Activated T-cell treated with anti-CD3 and anti-CD28 coated beads, Interleukin-2, amount 50 U/mL, for 4 hours (primary cell): ENCODE measurements at regions not wholly inside any gene's neighbourhood (a gene's known extent, or its start where the extent isn't known, plus 50 kb on each side); places are given as distances from the start of the nearest gene placed in this dataset.

Experiments
- ATAC-seq, 2 donors: fragments of 200-7000 bp; cut with Tn5 transposase; one replicate each; pipeline ENCODE4 v1.10.0; 2021
- DNase-seq: peaks from one replicate; pipeline ENCODE4 v3.0.0-alpha.2; 2020
- H3K27me3 Mint-ChIP-seq: one replicate; pipeline ENCODE4 v1.8.0; 2021; ENCODE audit warnings: low read depth, mixed read lengths
- H3K36me3 Mint-ChIP-seq: one replicate; pipeline ENCODE4 v1.8.0; 2022; ENCODE audit warnings: mixed read lengths; ENCODE audit not compliant: insufficient read depth
- H3K4me1 Mint-ChIP-seq: one replicate; pipeline ENCODE4 v1.8.0; 2021; ENCODE audit warnings: low read depth, mixed read lengths
- H3K4me3 Mint-ChIP-seq: one replicate; pipeline ENCODE4 v1.8.0; 2021; ENCODE audit warnings: mild to moderate bottlenecking, moderate library complexity, mixed read lengths
- H3K9me3 Mint-ChIP-seq: one replicate; pipeline ENCODE4 v1.8.0; 2021; ENCODE audit warnings: mixed read lengths

DNA sequence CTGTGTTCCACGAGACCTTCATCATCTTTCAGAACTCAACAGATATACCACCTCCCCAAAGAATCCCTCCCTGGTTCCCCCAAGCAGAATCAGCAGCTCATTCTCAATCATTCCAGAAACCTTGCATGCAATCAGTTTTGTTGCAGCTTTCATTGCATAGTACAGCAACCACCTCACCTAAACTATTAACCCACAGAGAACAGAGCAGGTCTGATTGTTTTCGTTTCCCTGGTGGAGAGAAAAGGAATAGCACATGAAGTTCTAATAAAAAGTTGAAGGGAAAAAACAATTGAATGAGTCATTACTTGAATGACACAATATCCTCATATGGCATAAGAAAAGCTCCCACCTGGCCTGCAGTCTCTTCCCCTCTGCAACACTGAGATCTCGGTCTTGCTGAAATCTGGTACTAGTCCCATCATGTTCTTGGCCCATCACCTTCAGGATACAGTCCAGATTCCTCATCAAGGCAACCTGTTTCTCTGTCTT lies 147.1 kb upstream of the GDF10 start:
- peaks cover 21% of the 10 kb centered on the region for H3K9me3 Mint-ChIP-seq

DNA sequence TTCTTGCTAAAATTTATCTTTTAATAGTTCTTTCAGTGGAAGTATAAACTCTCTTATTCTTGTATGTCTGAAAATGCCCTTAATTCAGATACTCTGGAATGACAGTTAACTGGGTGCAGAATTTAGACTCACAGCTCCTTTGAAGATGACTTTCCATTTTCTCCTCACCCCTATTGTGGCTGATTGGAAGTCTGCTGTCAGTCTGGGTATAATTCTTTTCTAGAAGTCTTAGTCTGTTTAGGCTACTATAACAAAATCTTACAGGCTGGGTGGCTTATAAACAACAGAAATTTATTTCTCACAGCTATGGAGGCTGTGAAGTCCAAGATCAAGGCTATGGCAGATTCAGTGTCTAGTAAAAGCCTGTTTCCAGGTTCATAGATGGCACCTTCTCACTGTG lies 145.2 kb upstream of the GDF10 start:
- Mint-ChIP-seq H3K27me3 (no peaks in the 10 kb centered on the region), H3K4me3 (no peak overlapping the region), H3K36me3 (peaks cover 3% of the 10 kb centered on the region), H3K4me1 (peaks cover 5% of the 10 kb centered on the region), H3K9me3 (peaks cover 21% of the 10 kb centered on the region)
- ATAC-seq (no peak), DNase-seq (no peak)

More for the DNA sequence above, 147.1 kb upstream of the GDF10 start:
- DNase-seq (no peak), ATAC-seq (peak; percentile 80)
- Mint-ChIP-seq H3K27me3 (no peaks in the 10 kb centered on the region), H3K4me1 (peaks cover 7% of the 10 kb centered on the region), H3K4me3 (no peak overlapping the region), H3K36me3 (peaks cover 3% of the 10 kb centered on the region)

DNA sequence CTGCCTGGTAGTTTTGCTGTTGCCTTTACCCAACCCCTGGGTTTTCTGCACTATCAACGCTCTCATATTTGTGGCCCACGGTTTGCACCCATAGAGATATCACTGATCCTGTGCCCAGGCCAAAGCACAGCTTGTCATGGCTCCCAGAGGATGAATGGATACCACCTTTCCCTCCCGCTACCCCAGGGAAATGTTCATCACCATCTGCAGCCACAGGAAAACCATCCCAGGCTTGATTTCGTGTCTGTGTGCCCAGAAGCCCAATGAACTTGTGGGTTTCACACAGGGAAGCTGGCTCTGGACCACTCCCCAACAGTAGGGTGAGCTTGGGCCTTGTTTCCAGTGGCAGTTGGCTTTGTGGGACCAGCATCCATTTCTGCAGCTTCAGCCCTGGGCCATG lies 143.1 kb upstream of the GDF10 start:
- ATAC-seq (no peak), DNase-seq (no peak)
- peaks cover 21% of the 10 kb centered on the region for H3K9me3 Mint-ChIP-seq
- no peaks in the 10 kb centered on the region for H3K27me3 Mint-ChIP-seq
- H3K4me3 Mint-ChIP-seq, result no peak overlapping the region
- H3K4me1 Mint-ChIP-seq, result peaks cover 5% of the 10 kb centered on the region
- peaks cover 3% of the 10 kb centered on the region for H3K36me3 Mint-ChIP-seq

DNA sequence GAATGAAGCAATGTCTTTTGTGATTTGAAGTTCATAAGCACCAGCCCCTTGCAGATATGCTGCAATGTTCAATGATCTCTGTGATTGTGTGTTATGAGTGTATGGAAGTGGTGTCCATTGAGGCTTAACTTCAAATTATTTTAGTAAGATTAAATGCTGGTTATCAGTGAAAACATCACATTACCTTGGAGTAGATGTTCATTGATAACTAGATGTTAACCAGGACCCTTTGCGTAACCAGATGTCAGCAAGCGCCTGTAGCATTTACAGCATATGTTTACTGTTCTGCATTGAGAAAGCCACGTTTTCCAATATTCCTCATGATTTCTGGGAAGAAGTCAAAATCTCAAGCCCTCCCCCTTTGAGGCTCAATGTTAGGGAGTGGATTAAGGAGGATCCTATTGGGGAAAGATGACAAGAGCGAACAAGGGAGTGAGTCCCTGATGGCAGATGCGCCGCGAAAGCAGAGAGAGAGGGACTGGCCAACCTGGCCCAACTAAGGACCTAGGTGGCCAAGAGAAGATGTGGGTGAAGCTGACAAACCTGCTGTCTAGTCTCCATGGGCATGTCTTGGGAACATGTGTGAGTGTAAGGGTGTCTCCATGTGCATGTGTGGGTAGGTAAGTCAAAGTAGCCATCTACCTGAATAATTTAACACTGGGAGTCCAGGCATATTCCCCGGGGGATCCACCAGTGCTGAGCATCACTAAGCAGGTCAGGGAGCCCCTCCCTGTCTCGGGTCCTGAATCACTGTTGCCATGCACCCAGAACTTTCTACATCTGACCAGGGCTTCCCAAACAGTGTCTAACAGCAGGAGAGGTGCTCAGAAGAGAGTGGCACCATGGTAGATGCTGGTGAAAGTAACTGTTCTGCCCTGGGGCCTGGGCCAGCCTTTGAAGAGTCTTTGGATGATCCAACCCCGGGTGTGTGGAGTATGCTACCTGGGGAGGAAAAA lies 141.6 kb upstream of the GDF10 start:
- no peaks in the 10 kb centered on the region for H3K4me1 Mint-ChIP-seq
- ATAC-seq (no peak), DNase-seq (no peak)
- peaks cover 21% of the 10 kb centered on the region for H3K9me3 Mint-ChIP-seq
- H3K36me3 Mint-ChIP-seq, result peaks cover 3% of the 10 kb centered on the region
- no peaks in the 10 kb centered on the region for H3K27me3 Mint-ChIP-seq
- H3K4me3 Mint-ChIP-seq, result no peak overlapping the region

DNA sequence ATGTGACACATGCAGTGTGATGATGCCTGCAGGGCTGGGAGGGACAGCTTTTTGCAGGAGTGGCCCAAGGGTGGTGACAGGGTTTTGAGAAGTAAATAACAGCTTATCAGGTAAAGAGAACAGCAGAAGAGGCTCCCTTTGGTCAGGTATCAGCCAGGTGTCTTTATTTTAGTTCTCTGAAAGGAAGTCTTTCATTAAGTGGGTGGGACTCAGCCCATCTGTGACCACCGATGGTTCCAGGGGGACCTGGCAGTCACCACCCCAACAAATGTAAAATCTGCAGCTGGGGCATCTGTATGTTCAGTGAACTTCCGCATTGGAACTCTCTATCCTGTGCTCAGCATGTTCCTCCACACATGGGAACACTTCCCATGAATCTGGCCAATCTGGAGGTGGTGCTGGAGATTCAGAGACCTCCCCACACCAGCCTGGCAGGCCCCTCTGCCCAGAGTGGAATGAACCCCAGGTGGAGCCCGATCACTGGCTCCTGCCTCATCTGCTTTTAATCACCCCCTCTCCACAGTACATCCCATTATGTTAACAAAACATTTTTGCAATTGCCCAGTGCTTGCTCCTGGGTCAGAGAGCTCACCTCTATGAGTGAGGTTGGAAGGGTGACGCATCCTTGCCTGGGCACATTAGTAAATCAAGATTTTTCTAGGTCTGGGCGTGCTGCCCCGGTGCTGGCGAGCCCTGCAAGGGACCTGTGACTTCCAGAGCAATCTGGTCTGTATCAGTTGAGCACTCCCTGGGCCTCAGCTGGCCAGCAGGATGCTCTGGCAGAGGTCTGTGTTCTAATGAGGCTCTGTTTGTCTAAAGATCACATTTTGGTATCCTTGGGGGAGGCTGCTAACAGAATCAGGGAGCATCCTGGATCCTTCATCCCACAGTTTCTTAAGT lies 140.4 kb upstream of the GDF10 start:
- Mint-ChIP-seq H3K27me3 (no peaks in the 10 kb centered on the region), H3K9me3 (peaks cover 16% of the 10 kb centered on the region), H3K36me3 (peaks cover 3% of the 10 kb centered on the region), H3K4me3 (no peak overlapping the region), H3K4me1 (peaks cover 3% of the 10 kb centered on the region)
- no peak for DNase-seq
- ATAC-seq, result no peak

DNA sequence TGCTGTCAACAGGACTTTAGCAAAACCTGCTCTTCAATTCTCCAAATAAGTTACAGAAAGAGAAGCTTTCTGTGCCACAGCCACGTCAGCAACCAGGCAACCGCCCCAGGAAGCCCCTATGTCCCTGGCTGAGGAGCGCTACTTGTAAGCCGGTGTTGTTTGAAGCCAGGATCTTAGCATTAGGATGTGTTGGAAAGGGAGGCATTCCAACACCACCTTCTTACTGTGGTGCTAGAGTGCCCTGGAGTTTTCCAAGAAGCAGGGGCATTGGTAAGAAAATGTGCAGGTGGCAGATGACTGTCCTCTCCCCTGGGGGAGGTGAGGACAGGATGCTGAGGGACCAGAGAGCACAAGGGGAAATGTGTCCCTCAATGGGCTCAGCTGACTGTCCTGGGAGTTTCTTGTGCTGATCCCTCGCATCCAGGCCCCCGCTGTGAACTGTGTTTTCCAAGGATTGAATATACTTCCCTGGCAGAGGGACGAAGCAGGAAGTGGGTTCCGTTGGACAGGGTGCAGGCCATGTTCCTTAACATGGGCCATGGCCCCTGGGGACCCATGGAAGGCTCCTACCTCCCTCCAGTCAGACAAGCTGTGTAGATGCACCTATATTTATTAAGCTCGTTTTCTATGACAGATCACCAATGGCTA lies 139.6 kb upstream of the GDF10 start:
- Mint-ChIP-seq H3K27me3 (no peaks in the 10 kb centered on the region), H3K4me3 (no peak overlapping the region), H3K4me1 (peaks cover 11% of the 10 kb centered on the region), H3K36me3 (peaks cover 3% of the 10 kb centered on the region), H3K9me3 (peaks cover 15% of the 10 kb centered on the region)
- ATAC-seq (no peak), DNase-seq (no peak)

DNA sequence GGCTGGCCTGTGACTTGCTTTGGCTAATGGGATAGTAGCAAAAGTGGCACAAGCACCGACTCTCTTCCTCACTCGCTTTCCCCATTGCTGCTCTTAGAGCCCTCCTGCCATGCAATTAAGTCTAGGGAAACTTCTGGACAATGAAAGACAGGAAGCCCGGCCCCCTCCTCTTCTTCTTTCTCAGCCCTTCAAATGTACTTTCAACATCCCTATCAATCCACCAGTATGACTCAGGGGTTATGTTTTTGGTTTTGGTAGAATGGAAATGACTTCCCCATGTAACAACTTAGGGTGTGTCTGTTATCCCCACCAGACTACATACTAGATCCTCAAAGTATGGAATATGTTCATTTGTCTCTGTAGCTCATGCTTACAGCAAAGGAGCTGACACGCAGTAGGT lies 139.0 kb upstream of the GDF10 start:
- peaks cover 17% of the 10 kb centered on the region for H3K4me1 Mint-ChIP-seq
- no peaks in the 10 kb centered on the region for H3K27me3 Mint-ChIP-seq
- peaks cover 3% of the 10 kb centered on the region for H3K36me3 Mint-ChIP-seq
- peaks cover 9% of the 10 kb centered on the region for H3K9me3 Mint-ChIP-seq
- H3K4me3 Mint-ChIP-seq, result no peak overlapping the region
- no peak for DNase-seq
- ATAC-seq, result no peak

DNA sequence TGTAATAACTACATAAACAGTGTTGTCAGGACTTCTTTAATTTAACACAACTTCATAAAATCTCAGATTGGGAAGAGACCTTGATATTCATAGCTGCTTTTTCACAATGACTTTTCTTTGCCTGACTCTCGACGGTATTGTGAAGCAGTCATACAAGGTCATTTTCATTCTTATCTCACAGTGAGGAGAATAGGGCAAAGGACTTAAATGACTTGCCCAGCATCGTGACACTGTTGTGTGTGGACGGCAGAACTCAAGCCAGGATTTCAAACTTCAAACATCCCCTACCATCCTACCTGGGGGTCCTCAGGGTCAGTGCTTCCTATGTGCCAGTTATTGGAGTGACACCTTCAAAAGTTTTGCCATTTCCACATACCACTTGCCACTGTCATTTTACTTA lies 138.5 kb upstream of the GDF10 start:
- Mint-ChIP-seq H3K9me3 (peaks cover 5% of the 10 kb centered on the region), H3K36me3 (peaks cover 2% of the 10 kb centered on the region), H3K4me1 (peaks cover 21% of the 10 kb centered on the region), H3K27me3 (no peaks in the 10 kb centered on the region), H3K4me3 (no peak overlapping the region)
- ATAC-seq (no peak), DNase-seq (no peak)

DNA sequence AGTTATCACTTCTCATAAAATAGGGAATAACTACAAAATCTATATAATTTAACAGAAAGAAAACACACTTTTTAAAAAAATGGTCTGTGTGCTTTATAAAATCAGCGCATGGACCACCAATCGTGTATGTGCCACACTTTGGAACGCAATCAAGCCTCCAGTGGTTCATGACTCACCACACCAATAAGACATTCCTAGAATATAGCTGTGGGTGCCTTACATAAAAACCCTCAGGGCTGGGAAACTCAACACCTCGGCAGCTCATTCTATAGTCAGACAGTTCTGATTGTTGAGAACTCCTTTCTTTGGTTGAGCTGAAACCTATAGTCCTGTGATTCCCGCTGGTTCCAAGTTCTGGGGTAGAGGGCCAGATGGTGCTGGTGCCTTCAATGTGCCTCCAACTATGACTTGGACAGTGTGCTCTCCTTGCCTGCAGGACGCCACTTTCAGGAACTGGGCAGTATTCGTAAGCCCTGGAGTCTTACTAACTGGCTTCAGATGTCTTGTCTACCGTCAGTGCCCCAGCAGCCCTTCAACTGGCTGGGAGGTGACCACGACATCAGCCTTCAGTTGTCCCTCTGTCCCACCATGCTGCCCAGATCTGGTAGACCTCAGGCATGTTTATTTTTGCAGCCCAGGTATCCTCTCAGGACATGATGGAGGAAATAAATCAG lies 135.7 kb upstream of the GDF10 start:
- Mint-ChIP-seq H3K36me3 (no peaks in the 10 kb centered on the region), H3K27me3 (no peaks in the 10 kb centered on the region), H3K4me1 (peaks cover 24% of the 10 kb centered on the region), H3K4me3 (no peak overlapping the region), H3K9me3 (no peaks in the 10 kb centered on the region)
- DNase-seq (no peak), ATAC-seq (no peak)

DNA sequence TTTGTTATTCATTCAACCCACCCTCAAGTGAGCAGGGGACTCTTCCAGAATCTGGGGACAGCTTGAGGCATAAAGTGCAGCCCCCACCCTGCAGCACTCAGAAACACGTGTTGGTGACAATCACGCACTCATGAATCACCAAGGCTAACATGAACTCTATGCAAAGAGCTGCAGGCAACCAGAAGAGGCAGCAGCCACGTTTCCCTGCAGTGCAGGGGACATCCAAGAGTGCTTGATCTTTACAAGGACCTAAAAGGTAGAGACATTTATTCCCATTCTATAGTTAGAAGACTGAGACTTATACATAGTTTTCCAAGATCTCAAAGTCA lies 135.2 kb upstream of the GDF10 start:
- ATAC-seq (no peak), DNase-seq (no peak)
- no peaks in the 10 kb centered on the region for H3K36me3 Mint-ChIP-seq
- H3K4me1 Mint-ChIP-seq, result peaks cover 24% of the 10 kb centered on the region
- H3K9me3 Mint-ChIP-seq, result peaks cover 2% of the 10 kb centered on the region
- H3K27me3 Mint-ChIP-seq, result no peaks in the 10 kb centered on the region
- peak overlapping the region; percentile 77 for H3K4me3 Mint-ChIP-seq

DNA sequence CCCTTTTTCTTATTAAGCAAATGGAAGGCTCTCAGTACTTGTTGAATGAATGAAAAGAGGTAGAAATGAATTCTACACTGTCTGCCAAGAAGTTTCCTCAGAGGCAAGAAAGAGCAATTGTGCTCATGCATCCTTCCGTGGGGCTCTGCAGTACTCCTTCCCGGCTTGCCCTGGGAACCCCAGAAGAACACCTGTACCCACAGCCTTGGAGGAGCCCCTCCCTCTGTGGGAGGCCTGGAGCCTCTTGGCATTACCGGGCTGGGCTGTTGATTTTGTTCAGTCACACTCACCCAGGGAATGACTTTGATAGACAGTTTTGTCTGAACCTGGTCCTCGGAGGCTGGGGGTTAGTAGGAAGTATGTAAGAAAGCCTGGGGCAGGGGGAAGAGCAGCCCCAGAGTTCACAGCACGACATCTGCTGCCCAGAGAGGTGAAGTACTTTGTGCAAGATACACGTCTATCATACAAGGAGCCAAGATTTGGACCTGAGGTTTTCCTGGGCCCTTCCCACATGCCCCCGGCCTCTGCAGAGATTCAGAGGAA lies 134.8 kb upstream of the GDF10 start:
- Mint-ChIP-seq H3K27me3 (no peaks in the 10 kb centered on the region), H3K4me1 (peaks cover 24% of the 10 kb centered on the region), H3K4me3 (peak overlapping the region; percentile 77), H3K36me3 (no peaks in the 10 kb centered on the region), H3K9me3 (peaks cover 5% of the 10 kb centered on the region)
- ATAC-seq, result peak; percentile 47 to 56
- no peak for DNase-seq

DNA sequence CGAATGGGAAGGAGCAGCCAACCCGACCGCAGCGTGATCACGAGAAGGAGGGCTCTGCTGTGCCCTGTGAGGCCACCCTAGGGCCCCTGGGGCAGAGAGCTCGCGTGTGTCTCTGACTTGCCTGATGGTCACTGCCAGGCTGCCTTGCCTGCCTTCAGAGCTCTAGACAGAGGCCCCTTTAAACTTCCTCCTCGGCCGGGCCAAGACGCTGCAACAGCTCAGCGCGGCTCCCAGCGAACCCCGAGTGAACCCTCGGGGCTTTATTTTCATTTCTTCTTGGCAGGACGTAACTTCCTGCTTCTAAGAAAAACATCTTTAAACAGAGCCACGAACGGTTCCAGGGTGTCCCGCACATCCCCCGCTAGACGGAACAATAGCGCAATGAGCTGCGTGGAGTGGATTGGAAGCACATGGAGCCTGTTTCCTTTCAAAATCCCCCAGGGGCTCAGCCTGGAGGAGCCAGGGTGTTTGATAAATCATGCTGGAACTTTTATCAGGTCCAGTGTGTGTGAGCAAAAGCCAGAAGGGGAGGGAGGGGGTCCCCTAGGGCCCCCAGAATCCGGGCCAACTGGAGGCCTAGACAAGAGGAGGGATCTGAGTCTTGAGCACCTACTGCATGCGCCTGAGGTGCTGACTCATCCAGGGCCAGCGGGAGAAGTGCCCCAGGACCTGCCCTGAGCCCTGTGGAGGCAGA lies 134.1 kb upstream of the GDF10 start:
- Mint-ChIP-seq H3K4me1 (peaks cover 24% of the 10 kb centered on the region), H3K4me3 (peak overlapping the region; percentile 77), H3K9me3 (peaks cover 5% of the 10 kb centered on the region), H3K36me3 (no peaks in the 10 kb centered on the region), H3K27me3 (no peaks in the 10 kb centered on the region)
- ATAC-seq (peak; percentile 64 to 74), DNase-seq (no peak)

DNA sequence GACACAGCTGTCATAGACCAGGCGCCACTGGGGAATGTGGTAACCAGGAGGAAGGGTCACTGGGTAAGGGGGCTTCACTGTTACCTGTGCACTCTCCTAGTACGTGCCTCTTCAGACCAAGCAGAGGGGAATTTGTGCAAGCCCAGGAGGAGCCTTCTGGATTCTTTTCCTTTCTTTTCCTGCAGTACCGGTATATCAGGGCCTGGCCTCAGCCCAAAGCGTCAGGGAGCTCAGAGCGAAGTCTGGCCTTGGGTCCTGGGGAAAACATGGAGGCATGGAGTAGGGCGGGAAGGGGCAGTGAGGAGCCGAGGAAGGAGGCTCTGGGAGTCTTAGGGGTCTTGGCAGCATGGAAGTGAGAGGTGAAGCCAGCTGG lies 133.6 kb upstream of the GDF10 start:
- ATAC-seq, result no peak
- Mint-ChIP-seq H3K36me3 (no peaks in the 10 kb centered on the region), H3K4me3 (peak overlapping the region; percentile 77), H3K4me1 (peaks cover 24% of the 10 kb centered on the region), H3K9me3 (peaks cover 5% of the 10 kb centered on the region), H3K27me3 (no peaks in the 10 kb centered on the region)
- DNase-seq, result no peak
